IMR-90 (cell line): ENCODE measurements at regions not wholly inside any gene's neighbourhood (a gene's known extent, or its start where the extent isn't known, plus 50 kb on each side); places are given as distances from the start of the nearest gene placed in this dataset.
"Not testable (repeated sequence)": the region's sequence is repeated elsewhere in the genome, so short reads cannot be mapped to it uniquely, and the experiment has no call there.

ENCODE experiments used
- ATAC-seq: fragments of 200-7000 bp; cut with Tn5 transposase; 2 replicates; pipeline ENCODE4 v1.9.1; 2020; ENCODE audit warnings: low read depth, mild to moderate bottlenecking, moderate library complexity
- BruUV-seq: library from RNA; stranded (reverse); fragments of 400-500 nt; replicated peaks from 2 replicates; lab custom pipeline; 2021; lab: Mats Ljungman, UMichigan
- CTCF ChIA-PET: fragments of 300-600 bp; formaldehyde crosslinking; extraction: SDS; loops from one replicate; lab custom pipeline; 2021; ENCODE audit warnings: antibody characterized with exemption; lab: Yijun Ruan, JAX
- POLR2A ChIA-PET: fragments of 300-600 bp; sonication (Branson Sonifier 250); formaldehyde crosslinking; loops from one replicate; lab custom pipeline; 2022; ENCODE audit warnings: antibody characterized with exemption; ENCODE audit not compliant: unreplicated experiment; lab: Charles Lee
- DNase-seq: peaks from one replicate; pipeline ENCODE4 v3.0.0; 2013
- H2AFZ ChIP-seq: replicated peaks from 2 replicates; pipeline ENCODE3; 2013; ENCODE audit warnings: low read length, mild to moderate bottlenecking; ENCODE audit not compliant: poor library complexity
- H2AK5ac ChIP-seq: 2 replicates; pipeline ENCODE4 v1.6.1; 2013; ENCODE audit warnings: low read depth, low read length, inconsistent platforms
- H2AK9ac ChIP-seq: replicated peaks from 2 replicates; pipeline ENCODE3; 2013; ENCODE audit warnings: mild to moderate bottlenecking, low read depth, low read length, moderate library complexity; ENCODE audit not compliant: poor library complexity
- H2BK120ac ChIP-seq: 2 replicates; pipeline ENCODE4 v1.6.1; 2013; ENCODE audit warnings: low read depth, low read length, inconsistent platforms
- H2BK15ac ChIP-seq: 3 replicates; pipeline ENCODE4 v1.6.1; 2013; ENCODE audit warnings: low read depth, low read length, inconsistent platforms
- H2BK20ac ChIP-seq: 2 replicates; pipeline ENCODE4 v1.6.1; 2013; ENCODE audit warnings: low read depth, mild to moderate bottlenecking, inconsistent platforms, low read length, moderate library complexity
- H2BK5ac ChIP-seq: 2 replicates; pipeline ENCODE4 v1.6.1; 2013; ENCODE audit warnings: mild to moderate bottlenecking, low read depth, low read length, inconsistent platforms; ENCODE audit not compliant: poor library complexity, severe bottlenecking
- H3K14ac ChIP-seq: replicated peaks from 2 replicates; pipeline ENCODE4 v1.6.1; 2013; ENCODE audit warnings: low read depth, low read length, inconsistent platforms
- H3K18ac ChIP-seq: 2 replicates; pipeline ENCODE4 v1.6.1; 2013; ENCODE audit warnings: low read depth, low read length, control low read depth
- H3K23ac ChIP-seq: 2 replicates; pipeline ENCODE4 v1.6.1; 2013; ENCODE audit warnings: low read depth, low read length, inconsistent platforms
- H3K27ac ChIP-seq: 2 replicates; pipeline ENCODE4 v1.5.1; 2013; ENCODE audit warnings: mild to moderate bottlenecking, control low read depth, low read length; ENCODE audit not compliant: insufficient read depth
- H3K27me3 ChIP-seq: 2 replicates; pipeline ENCODE4 v1.6.1; 2013; ENCODE audit warnings: low read length; ENCODE audit not compliant: control insufficient read depth, insufficient read depth
- H3K36me3 ChIP-seq: 2 replicates; pipeline ENCODE4 v1.6.1; 2013; ENCODE audit warnings: low read length, mixed read lengths; ENCODE audit not compliant: control insufficient read depth, insufficient read depth
- H3K4ac ChIP-seq: 2 replicates; pipeline ENCODE4 v1.6.1; 2013; ENCODE audit warnings: low read depth, low read length, inconsistent platforms
- H3K4me1 ChIP-seq: 2 replicates; pipeline ENCODE4 v1.6.1; 2013; ENCODE audit warnings: low read length, mixed read lengths; ENCODE audit not compliant: control insufficient read depth, insufficient read depth
- H3K4me2 ChIP-seq: 2 replicates; pipeline ENCODE4 v1.6.1; 2013; ENCODE audit warnings: low read depth, mild to moderate bottlenecking, control low read depth, low read length, moderate library complexity
- H3K4me3 ChIP-seq: 2 replicates; pipeline ENCODE4 v1.5.1; 2013; ENCODE audit warnings: low read depth, mild to moderate bottlenecking, control low read depth, low read length, moderate library complexity; ENCODE audit not compliant: insufficient read depth
- H3K56ac ChIP-seq: 2 replicates; pipeline ENCODE4 v1.6.1; 2013; ENCODE audit warnings: low read length, inconsistent platforms; ENCODE audit not compliant: insufficient read depth; ENCODE audit errors: extremely low read depth
- H3K79me1 ChIP-seq, 2 experiments: 2 replicates each; pipeline ENCODE4 v1.6.1; 2013; ENCODE audit warnings: low read length in 2 of 2, inconsistent platforms in 1 of 2, low read depth in 1 of 2
- H3K9ac ChIP-seq: 2 replicates; pipeline ENCODE4 v1.6.1; 2013; ENCODE audit warnings: low read depth, low read length, control low read depth
- H3K9me1 ChIP-seq: 2 replicates; pipeline ENCODE4 v1.6.1; 2013; ENCODE audit warnings: low read length, inconsistent platforms; ENCODE audit not compliant: insufficient read depth
- H3K9me3 ChIP-seq: 2 replicates; pipeline ENCODE4 v1.6.1; 2013; ENCODE audit warnings: low read length; ENCODE audit not compliant: control insufficient read depth, insufficient read depth
- H4K20me1 ChIP-seq: 2 replicates; pipeline ENCODE4 v1.6.1; 2013; ENCODE audit warnings: low read length, inconsistent platforms; ENCODE audit not compliant: insufficient read depth
- H4K5ac ChIP-seq: 2 replicates; pipeline ENCODE4 v1.6.1; 2013; ENCODE audit warnings: mild to moderate bottlenecking, low read depth, low read length, control low read depth
- H4K8ac ChIP-seq, 2 experiments: 2 replicates each; pipeline ENCODE4 v1.6.1; 2013; ENCODE audit warnings: low read depth in 2 of 2, low read length in 2 of 2, control low read depth in 1 of 2, inconsistent platforms in 1 of 2
- H4K91ac ChIP-seq: 2 replicates; pipeline ENCODE4 v1.6.1; 2013; ENCODE audit warnings: low read depth, low read length, inconsistent platforms; ENCODE audit not compliant: insufficient read depth
- dilution Hi-C: fragments of 300-500 bp; cut with HindIII; formaldehyde crosslinking; loops from one replicate; pipeline ENCODE4 v1.14.3; 2018; ENCODE audit warnings: low sequenced_read_pairs; ENCODE audit not compliant: unreplicated experiment
- in situ Hi-C: fragments of 300-500 bp; cut with MboI; formaldehyde crosslinking; loops from 3 replicates; pipeline ENCODE4 v1.14.3; 2019; ENCODE audit warnings: low sequenced_read_pairs, inconsistent platforms, mixed read lengths
- intact Hi-C: fragments of 100-400 bp; cut with micrococcal nuclease; formaldehyde crosslinking; loops from 2 replicates; pipeline ENCODE4 v1.10.0; 2022

- ATAC-seq, H3K4me1 ChIP-seq, dilution Hi-C loops, H4K20me1 ChIP-seq, H2BK120ac ChIP-seq, H3K4ac ChIP-seq, H3K27me3 ChIP-seq, H2AK5ac ChIP-seq, H3K36me3 ChIP-seq, H3K27ac ChIP-seq, H4K91ac ChIP-seq, in situ Hi-C loops, BruUV-seq, H3K9me3 ChIP-seq, H3K56ac ChIP-seq, H4K8ac ChIP-seq, H2BK5ac ChIP-seq, H3K18ac ChIP-seq, H2AFZ ChIP-seq, H3K4me3 ChIP-seq, H3K23ac ChIP-seq, H3K14ac ChIP-seq, H3K4me2 ChIP-seq, H4K5ac ChIP-seq, H3K9me1 ChIP-seq, H2BK15ac ChIP-seq, H3K79me1 ChIP-seq, POLR2A ChIA-PET, intact Hi-C loops, H2AK9ac ChIP-seq, H2BK20ac ChIP-seq, CTCF ChIA-PET, H3K9ac ChIP-seq, DNase-seq: not testable (repeated sequence)
These were observed 78.8 kb upstream of the CDC42EP3 start for GRCh38 chr2:37750286-37750685.
